ENCODE measurements at regions not wholly inside any gene's neighbourhood (a gene's known extent, or its start where the extent isn't known, plus 50 kb on each side); places are given as distances from the start of the nearest gene placed in this dataset.
"Not testable (repeated sequence)": the region's sequence is repeated elsewhere in the genome, so short reads cannot be mapped to it uniquely, and the experiment has no call there.

DNA sequence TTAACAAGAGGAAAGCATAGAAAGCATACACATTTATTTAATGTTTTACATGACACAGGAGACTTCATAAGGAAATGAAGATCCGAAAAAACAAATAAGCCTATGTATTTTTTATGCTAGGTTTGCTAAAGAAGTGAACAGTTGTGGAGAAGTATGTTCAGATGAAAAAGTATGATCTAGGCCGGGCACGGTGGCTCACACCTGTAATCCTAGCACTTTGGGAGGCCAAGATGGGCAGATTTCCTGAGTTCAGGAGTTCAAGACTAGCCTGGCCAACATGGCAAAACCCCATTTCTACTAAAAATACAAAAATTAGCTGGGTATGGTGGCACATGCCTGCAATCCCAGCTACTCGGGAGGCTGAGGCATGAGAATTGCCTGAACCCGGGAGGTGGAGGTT is 69.2 kb upstream of the RPL38 start:
- TF ChIP-seq, protein P1, sequence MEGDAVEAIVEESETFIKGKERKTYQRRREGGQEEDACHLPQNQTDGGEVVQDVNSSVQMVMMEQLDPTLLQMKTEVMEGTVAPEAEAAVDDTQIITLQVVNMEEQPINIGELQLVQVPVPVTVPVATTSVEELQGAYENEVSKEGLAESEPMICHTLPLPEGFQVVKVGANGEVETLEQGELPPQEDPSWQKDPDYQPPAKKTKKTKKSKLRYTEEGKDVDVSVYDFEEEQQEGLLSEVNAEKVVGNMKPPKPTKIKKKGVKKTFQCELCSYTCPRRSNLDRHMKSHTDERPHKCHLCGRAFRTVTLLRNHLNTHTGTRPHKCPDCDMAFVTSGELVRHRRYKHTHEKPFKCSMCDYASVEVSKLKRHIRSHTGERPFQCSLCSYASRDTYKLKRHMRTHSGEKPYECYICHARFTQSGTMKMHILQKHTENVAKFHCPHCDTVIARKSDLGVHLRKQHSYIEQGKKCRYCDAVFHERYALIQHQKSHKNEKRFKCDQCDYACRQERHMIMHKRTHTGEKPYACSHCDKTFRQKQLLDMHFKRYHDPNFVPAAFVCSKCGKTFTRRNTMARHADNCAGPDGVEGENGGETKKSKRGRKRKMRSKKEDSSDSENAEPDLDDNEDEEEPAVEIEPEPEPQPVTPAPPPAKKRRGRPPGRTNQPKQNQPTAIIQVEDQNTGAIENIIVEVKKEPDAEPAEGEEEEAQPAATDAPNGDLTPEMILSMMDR (IDR thresholded peaks at IDR 0.05): not testable (repeated sequence)
- TF ChIP-seq POLR2A, EP300 (IDR thresholded peaks at IDR 0.05): not testable (repeated sequence)
